GDM1 (cell line): ENCODE measurements at regions not wholly inside any gene's neighbourhood (a gene's known extent, or its start where the extent isn't known, plus 50 kb on each side); places are given as distances from the start of the nearest gene placed in this dataset.

Source experiments
- DNase-seq: peaks from one replicate; lab custom pipeline; 2025; lab: John Stamatoyannopoulos, UW

DNA sequence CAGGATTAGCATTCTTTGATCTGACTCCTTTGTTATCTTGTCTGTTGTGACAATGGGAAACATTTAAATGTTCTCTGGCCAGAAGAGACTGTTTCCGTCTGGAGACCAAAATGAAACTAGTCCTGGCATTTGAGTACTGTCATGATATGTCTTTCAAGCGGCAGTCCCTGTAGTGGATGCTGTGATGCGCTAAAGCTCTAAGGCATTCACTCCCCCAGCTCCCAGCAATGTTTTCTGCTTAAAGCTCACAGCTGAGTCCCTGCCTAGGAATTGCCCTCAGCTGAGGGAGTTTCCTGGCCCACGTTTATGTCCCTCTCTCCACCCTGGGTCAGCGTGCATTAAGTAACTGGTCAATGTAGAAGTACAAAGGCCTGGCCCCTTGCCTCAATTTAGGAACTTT, 109.4 kb downstream of the UCHL5 start:
- no peak for DNase-seq

DNA sequence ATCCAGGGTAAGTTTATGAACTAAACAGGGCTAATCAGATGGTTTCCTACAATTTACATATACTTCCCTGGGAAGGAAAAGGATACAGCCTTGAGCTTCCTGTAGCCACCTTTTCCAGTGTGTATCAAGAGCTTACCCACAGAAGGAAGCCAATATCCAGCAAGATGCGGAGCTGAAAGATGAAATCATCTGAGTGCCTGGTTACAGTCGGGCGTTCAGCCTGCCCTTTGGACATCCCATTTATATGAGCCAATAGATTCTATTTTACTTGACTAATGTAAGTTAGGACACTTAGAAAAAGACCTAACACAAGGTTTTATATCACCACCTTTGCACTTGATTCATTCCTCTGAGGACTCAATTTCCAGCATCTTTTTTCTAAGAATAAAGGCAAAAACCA, 108.2 kb downstream of the UCHL5 start:
- DNase-seq = no peak

DNA sequence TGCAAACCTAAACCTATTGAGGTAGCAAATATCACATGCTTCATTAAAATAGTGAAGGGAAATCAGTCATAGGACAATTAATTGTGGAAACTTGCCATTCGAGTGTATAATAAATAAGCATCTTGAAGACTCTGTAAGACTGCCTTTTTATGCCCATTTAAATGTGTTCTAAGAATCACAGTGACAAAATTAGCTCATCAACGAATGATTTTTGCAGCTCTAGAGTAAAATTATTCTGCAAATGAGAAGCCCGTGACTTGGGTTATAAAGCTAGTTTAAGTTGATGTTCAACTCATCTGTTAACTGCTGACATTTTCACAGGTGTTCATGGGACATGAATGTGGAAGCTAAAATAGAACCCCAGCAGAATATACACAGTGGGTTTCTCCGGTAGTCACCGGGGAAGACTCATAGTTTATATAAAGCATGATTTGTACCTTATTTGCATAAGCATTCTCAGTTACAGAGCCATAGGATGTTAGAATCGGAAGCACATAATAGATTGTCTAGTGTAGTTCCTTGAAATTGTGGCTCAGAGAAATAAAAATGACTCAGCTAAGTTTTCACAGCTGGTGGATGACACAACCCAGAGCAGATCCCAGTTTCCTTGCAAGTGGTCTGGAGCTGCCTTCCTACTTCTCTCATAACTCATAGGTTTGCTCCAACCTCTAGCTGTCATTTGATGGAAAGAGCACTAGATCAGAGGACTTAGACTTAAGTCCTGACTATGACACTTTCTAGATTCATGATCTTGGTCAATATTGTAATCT, 107.3 kb downstream of the UCHL5 start:
- no peak for DNase-seq

DNA sequence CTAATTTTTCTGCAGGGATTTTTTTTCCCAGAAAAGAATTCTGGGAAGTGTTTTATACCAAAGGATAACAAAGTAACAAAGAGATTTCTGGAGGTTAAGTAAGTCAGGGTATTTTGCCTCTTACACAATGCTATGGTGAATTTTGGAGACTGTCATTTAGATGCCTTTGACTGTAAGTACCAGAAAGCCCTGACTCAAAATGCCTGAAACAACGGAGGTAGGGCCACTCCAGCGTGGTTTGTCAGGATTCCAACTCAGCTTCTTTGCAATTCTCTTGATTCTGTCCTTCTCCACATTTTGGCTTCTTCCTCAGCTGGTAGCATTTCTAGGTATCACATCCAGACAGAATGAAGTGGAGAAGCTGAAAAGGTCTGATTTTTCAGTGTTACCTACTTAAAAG, 106.5 kb downstream of the UCHL5 start:
- no peak for DNase-seq

DNA sequence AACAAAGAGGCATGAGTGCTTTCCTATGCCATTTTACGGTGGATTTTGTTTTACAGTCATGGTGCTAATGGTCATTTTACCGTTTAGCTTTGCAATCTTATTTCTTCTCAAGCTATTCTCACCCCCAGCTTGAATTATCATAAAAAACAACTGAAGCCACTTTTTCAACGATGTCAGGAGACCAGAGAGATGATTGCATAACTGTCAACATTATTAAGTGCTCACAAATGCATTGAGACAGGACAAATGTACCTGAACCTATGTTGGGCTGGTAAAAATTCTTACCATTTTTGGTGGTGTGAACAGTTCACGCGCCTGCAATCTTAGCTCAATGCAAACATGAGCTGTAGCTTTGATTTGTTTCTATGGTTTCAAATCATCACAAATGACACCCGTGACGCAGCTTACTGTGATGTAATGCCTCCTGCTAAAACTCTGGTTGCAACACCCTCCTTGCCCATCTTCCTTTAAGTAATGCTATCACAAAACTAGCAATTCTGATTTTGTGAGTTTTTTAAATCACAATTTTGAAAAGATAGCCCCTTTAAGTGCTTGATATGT, 104.4 kb downstream of the UCHL5 start:
- no peak for DNase-seq

DNA sequence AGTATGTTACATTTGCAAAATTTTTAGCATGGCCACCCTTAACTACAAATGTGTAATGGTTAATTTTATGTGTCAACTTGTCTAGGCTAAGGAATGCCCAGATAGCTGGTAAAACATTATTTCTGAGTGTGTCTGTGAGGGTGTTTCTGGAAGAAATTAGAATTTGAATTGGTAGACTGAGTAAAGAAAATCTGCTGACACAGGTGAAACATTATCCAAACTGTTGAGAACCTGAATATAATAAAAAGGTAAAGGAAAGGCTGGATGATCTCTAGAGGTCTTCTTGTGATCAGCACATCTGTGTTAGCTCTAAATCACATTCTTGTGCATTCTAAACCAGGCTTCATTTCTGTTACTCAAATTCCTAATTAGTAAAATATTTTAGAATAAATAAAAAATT, 100.8 kb downstream of the UCHL5 start:
- DNase-seq = no peak

DNA sequence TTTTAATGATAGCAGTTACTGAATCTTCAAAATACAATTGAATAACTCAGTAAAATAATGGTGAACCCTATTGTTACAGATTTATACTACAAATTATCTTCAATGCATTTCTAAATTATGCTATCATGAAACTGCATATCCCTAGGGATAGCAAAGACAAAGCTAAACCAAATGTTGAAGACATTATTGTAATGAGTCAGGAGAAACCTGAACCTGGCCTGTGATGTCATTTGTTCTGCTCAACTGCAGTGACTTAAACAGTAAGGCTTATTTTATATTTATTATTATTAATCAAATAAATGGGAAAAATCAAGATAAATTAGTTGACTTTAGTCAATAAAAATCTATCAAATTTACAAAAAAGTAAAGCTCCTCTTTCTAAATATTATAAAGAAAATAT, 100.3 kb downstream of the UCHL5 start:
- DNase-seq = no peak

DNA sequence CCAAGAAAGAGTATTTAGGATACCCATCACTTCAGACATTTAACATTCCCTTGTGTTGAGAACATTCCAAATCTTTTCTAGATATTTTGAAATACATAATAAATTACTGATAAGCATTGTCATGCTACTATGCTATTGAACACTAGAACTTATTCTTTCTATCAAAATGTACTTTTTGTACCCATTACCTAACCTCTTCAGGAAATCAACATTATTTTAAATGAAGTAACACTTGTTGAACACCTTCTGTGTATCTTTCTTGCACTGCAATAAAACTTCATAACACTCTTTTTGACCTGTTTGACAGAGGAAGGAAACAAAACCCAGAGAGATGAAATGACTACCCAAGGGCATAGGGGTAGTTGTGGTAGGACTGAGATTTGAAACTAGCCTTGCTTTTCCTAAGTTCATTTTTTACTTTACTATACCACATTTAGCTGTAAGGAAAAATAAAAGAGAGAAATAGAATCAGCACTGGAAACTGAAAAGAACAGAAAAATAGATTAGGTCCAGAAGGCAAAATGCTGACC, 99.4 kb downstream of the UCHL5 start:
- no peak for DNase-seq
